K562 (cell line): ENCODE measurements at regions not wholly inside any gene's neighbourhood (a gene's known extent, or its start where the extent isn't known, plus 50 kb on each side); places are given as distances from the start of the nearest gene placed in this dataset.

Source experiments
- ATAC-seq: fragments of 200-7000 bp; cut with Tn5 transposase; 3 replicates; pipeline ENCODE4 v1.9.1; 2020; ENCODE audit warnings: moderate library complexity
- BruUV-seq: library from RNA; stranded (reverse); fragments of 400-500 nt; replicated peaks from 2 replicates; lab custom pipeline; 2021; lab: Mats Ljungman, UMichigan
- CTCF ChIA-PET: fragments of 300-600 bp; formaldehyde crosslinking; extraction: SDS; loops from one replicate; lab custom pipeline; 2021; ENCODE audit warnings: low intra/inter-chr PET ratio; lab: Yijun Ruan, JAX
- POLR2A ChIA-PET: fragments of 300-600, 350-650 bp; sonication (Branson Sonifier 250); formaldehyde crosslinking; extraction: SDS; loops from one replicate; lab custom pipeline; 2021; ENCODE audit warnings: antibody characterized with exemption, inconsistent platforms; lab: Yijun Ruan, JAX
- DNase-seq, 4 experiments: peaks; one replicate each; pipeline versions ENCODE4 v3.0.0 to v3.0.0-alpha.2; 2011 to 2018; ENCODE audit warnings: low spot score in 3 of 4, mixed read lengths in 3 of 4; ENCODE audit errors: extremely low read depth in 1 of 4
- FAIRE-seq: peaks from 2 replicates; lab custom pipeline; 2011; peaks lifted over from hg19 to GRCh38; lab: Jason Lieb, UNC
- H2AFZ ChIP-seq: 2 replicates; pipeline ENCODE4 v1.6.0; 2011; ENCODE audit warnings: low read depth, low read length, control low read depth, inconsistent platforms
- H3K27ac ChIP-seq: fragments of 200-600 bp; 3 replicates; pipeline ENCODE4 v1.8.0; 2011; ENCODE audit warnings: low read depth, mild to moderate bottlenecking, control low read depth, inconsistent platforms, low read length, moderate library complexity, mixed read lengths; ENCODE audit errors: extremely low read depth
- H3K27me3 ChIP-seq, 2 experiments: fragments of 300-600 bp in 1 of 2; 2 replicates in 1 of 2; 3 replicates in 1 of 2; pipeline versions ENCODE4 v1.6.0 to v1.8.0; 2011; ENCODE audit warnings: inconsistent platforms in 2 of 2, low read length in 2 of 2, mild to moderate bottlenecking in 1 of 2, mixed read lengths in 1 of 2, moderate library complexity in 1 of 2; ENCODE audit not compliant: control insufficient read depth in 2 of 2, insufficient read depth in 2 of 2
- H3K36me3 ChIP-seq: fragments of 300-600 bp; 3 replicates; pipeline ENCODE4 v1.8.0; 2011; ENCODE audit warnings: mild to moderate bottlenecking, low read length, inconsistent platforms; ENCODE audit not compliant: control insufficient read depth, insufficient read depth
- H3K4me1 ChIP-seq, 2 experiments: fragments of 200-600 bp in 1 of 2; replicated peaks in 1 of 2; 2 replicates in 1 of 2; 3 replicates in 1 of 2; pipeline versions ENCODE4 v1.5.1 to v1.8.0; 2011; ENCODE audit warnings: inconsistent platforms in 2 of 2, low read length in 2 of 2, mild to moderate bottlenecking in 1 of 2, mixed read lengths in 1 of 2, moderate library complexity in 1 of 2; ENCODE audit not compliant: control insufficient read depth in 2 of 2, insufficient read depth in 2 of 2
- H3K4me2 ChIP-seq: 2 replicates; pipeline ENCODE4 v1.6.1; 2011; ENCODE audit warnings: low read length, control low read depth, inconsistent platforms, mixed read lengths; ENCODE audit not compliant: insufficient read depth
- H3K4me3 ChIP-seq: fragments of 200-600 bp; sonication (generic), shearing (Covaris generic); 2 replicates; pipeline ENCODE4 v1.5.1; 2016; ENCODE audit warnings: control low read depth, inconsistent platforms
- H3K79me2 ChIP-seq: fragments of 200-600 bp; 3 replicates; pipeline ENCODE4 v1.8.0; 2011; ENCODE audit warnings: low read length, inconsistent platforms; ENCODE audit not compliant: control insufficient read depth, insufficient read depth
- H3K9ac ChIP-seq, 2 experiments: 2 replicates each; pipeline versions ENCODE4 v1.6.0 to v1.6.1; 2011; ENCODE audit warnings: low read depth in 2 of 2, low read length in 2 of 2, control low read depth in 1 of 2, inconsistent platforms in 1 of 2, mild to moderate bottlenecking in 1 of 2, mixed read lengths in 1 of 2; ENCODE audit not compliant: insufficient read depth in 1 of 2
- H3K9me1 ChIP-seq: one replicate; pipeline ENCODE4 v1.6.0; 2011; ENCODE audit warnings: inconsistent platforms, mild to moderate bottlenecking, low read length, moderate library complexity; ENCODE audit not compliant: control insufficient read depth, insufficient read depth
- H3K9me3 ChIP-seq: replicated peaks from 2 replicates; pipeline ENCODE4 v1.5.1; 2011; ENCODE audit warnings: low read depth, low read length, inconsistent platforms; ENCODE audit not compliant: control insufficient read depth, insufficient read depth
- H4K20me1 ChIP-seq: replicated peaks from 2 replicates; pipeline ENCODE4 v1.6.1; 2011; ENCODE audit warnings: low read length, inconsistent platforms, mixed read lengths; ENCODE audit not compliant: control insufficient read depth, insufficient read depth
- CHCHD3 ChIP-seq: fragments of 250-450 bp; sonication (Bioruptor Pico); IDR thresholded peaks from 2 replicates; pipeline ENCODE4 v2.1.2; 2022; ENCODE audit warnings: mild to moderate bottlenecking
- CHD2 ChIP-seq: IDR thresholded peaks from 2 replicates; pipeline ENCODE4 v1.6.1; 2011; ENCODE audit warnings: low read depth, low read length
- ETS2 ChIP-seq: IDR thresholded peaks from 2 replicates; pipeline ENCODE4 v1.6.1; 2016; ENCODE audit warnings: borderline replicate concordance, missing genetic modification characterization, mild to moderate bottlenecking, moderate library complexity, missing compliant biosample characterization; ENCODE audit not compliant: poor library complexity, severe bottlenecking
- HES1 ChIP-seq: fragments of 450-650 bp; IDR thresholded peaks from 2 replicates; pipeline ENCODE4 v1.6.1; 2016; ENCODE audit warnings: low read depth, mild to moderate bottlenecking, moderate library complexity
- PATZ1 ChIP-seq: fragments of 250-450 bp; sonication (Bioruptor Pico); IDR thresholded peaks from 2 replicates; pipeline ENCODE4 v1.5.0; 2020; ENCODE audit warnings: mild to moderate bottlenecking, borderline replicate concordance
- SUPT5H ChIP-seq: fragments of 450-650 bp; IDR thresholded peaks from 2 replicates; pipeline ENCODE4 v1.6.1; 2016
- THAP7 ChIP-seq: fragments of 250-450 bp; sonication (Bioruptor Pico); IDR thresholded peaks from 2 replicates; pipeline ENCODE4 v1.5.0; 2021
- ZBTB12 ChIP-seq: fragments of 250-450 bp; sonication (Bioruptor Pico); IDR thresholded peaks from 2 replicates; pipeline ENCODE4 v1.4.0; 2020
- ZKSCAN8 ChIP-seq: fragments of 200-800 bp; sonication (Bioruptor generic); IDR thresholded peaks from 2 replicates; pipeline ENCODE4 v1.6.1; 2016; ENCODE audit warnings: missing genetic modification characterization, missing compliant biosample characterization
- ZNF12 ChIP-seq: sonication (generic); formaldehyde crosslinking; IDR thresholded peaks from 2 replicates; pipeline ENCODE4 v1.4.0; 2020; ENCODE audit warnings: mild to moderate bottlenecking, missing genetic modification reagents
- ZNF561 ChIP-seq: fragments of 450-650 bp; formaldehyde crosslinking; conservative IDR thresholded peaks from 2 replicates; pipeline ENCODE4 v1.4.0; 2020; ENCODE audit warnings: mild to moderate bottlenecking, moderate library complexity
- ZNF830 ChIP-seq: fragments of 250-450 bp; sonication (Bioruptor Pico); IDR thresholded peaks from 2 replicates; pipeline ENCODE4 v1.5.0; 2021; ENCODE audit warnings: mild to moderate bottlenecking
- in situ Hi-C: fragments of 300-500 bp; cut with MboI; formaldehyde crosslinking; loops from 4 replicates; pipeline ENCODE4 v1.15.0; 2018; ENCODE audit warnings: inconsistent platforms, mixed read lengths
- intact Hi-C: fragments of 100-400 bp; cut with micrococcal nuclease; formaldehyde crosslinking; loops from 2 replicates; pipeline ENCODE4 v1.14.2; 2022

GRCh38 chr6:113293423-113293740 is 563.8 kb upstream of the MARCKS start:
- DNase-seq (no peak), ATAC-seq (no peak), FAIRE-seq (no peak)
- Histone ChIP-seq H3K9me1 (no peaks in the 10 kb centered on the region), H4K20me1 (no peaks in the 10 kb centered on the region), H3K4me1 (no peaks in the 10 kb centered on the region), H3K4me3 (no peak overlapping the region), H3K36me3 (no peaks in the 10 kb centered on the region), H3K9ac (no peak overlapping the region), H3K79me2 (no peaks in the 10 kb centered on the region), H3K4me2 (no peak overlapping the region), H3K9me3 (no peaks in the 10 kb centered on the region), H2AFZ (no peak overlapping the region), H3K27me3 (no peaks in the 10 kb centered on the region), H3K27ac (no peak overlapping the region)
- in situ Hi-C loops (no loop called here), intact Hi-C loops (no loop called here)
- no TSS peak for BruUV-seq
- ChIA-PET CTCF (no interaction called here), POLR2A (no interaction called here)
- no peak for TF ChIP-seq ZKSCAN8 (CRISPR knock-in tag)
- TF ChIP-seq ZBTB12 (CRISPR knock-in tag), result no peak
- TF ChIP-seq ETS2, result no peak
- TF ChIP-seq ZNF830 (CRISPR knock-in tag), result no peak
- no peak for TF ChIP-seq CHCHD3 (CRISPR knock-in tag)
- TF ChIP-seq ZNF12 (CRISPR knock-in tag), result no peak
- TF ChIP-seq PATZ1 (CRISPR knock-in tag), result no peak
- no peak for TF ChIP-seq ZNF561 (CRISPR knock-in tag)
- TF ChIP-seq CHD2, result no peak
- TF ChIP-seq THAP7 (CRISPR knock-in tag), result no peak
- TF ChIP-seq HES1, result no peak
- TF ChIP-seq SUPT5H, result no peak
